ENCODE measurements at regions not wholly inside any gene's neighbourhood (a gene's known extent, or its start where the extent isn't known, plus 50 kb on each side); places are given as distances from the start of the nearest gene placed in this dataset.

GRCh38 chr6:165976684-165977083 lies 191.0 kb downstream of the TBXT start:
- H3K4me2 ChIP-seq (ENCODE audit: insufficient read depth, low read length): no peak overlapping the region
- no peaks in the 10 kb centered on the region for H3K79me2 ChIP-seq (ENCODE audit: insufficient read depth, low read length)
- H3K36me3 ChIP-seq (ENCODE audit: insufficient read depth, low read length): no peaks in the 10 kb centered on the region
- no peak for DNase-seq (ENCODE audit: insufficient read length, low spot score, missing footprints)
- H4K20me1 ChIP-seq (ENCODE audit: insufficient read depth, low read length): no peaks in the 10 kb centered on the region
- no peak overlapping the region for H3K4me3 ChIP-seq (ENCODE audit: insufficient read depth, low read length)
- no peaks in the 10 kb centered on the region for H3K4me1 ChIP-seq (ENCODE audit: insufficient read depth, low read length)
- H3K27ac ChIP-seq (ENCODE audit: low read depth, low read length): no peak overlapping the region
- H2AFZ ChIP-seq (ENCODE audit: low read length): no peak overlapping the region
- no peaks in the 10 kb centered on the region for H3K27me3 ChIP-seq (ENCODE audit: insufficient read depth, low read length)
- no peaks in the 10 kb centered on the region for H3K9me3 ChIP-seq (ENCODE audit: low read depth, low read length)
- TF ChIP-seq CTCF (IDR thresholded peaks at IDR 0.05; ENCODE audit: extremely low read depth, low read depth, low read length): no peak

- Histone ChIP-seq H4K20me1 (ENCODE audit: insufficient read depth, low read length) (no peaks in the 10 kb centered on the region), H3K4me1 (ENCODE audit: insufficient read depth, low read length) (peaks cover 4% of the 10 kb centered on the region), H3K36me3 (ENCODE audit: insufficient read depth, low read length) (no peaks in the 10 kb centered on the region), H3K79me2 (ENCODE audit: insufficient read depth, low read length) (no peaks in the 10 kb centered on the region), H3K9me3 (ENCODE audit: low read depth, low read length) (no peaks in the 10 kb centered on the region), H3K27ac (ENCODE audit: low read depth, low read length) (no peak overlapping the region), H3K4me2 (ENCODE audit: insufficient read depth, low read length) (no peak overlapping the region), H3K27me3 (ENCODE audit: insufficient read depth, low read length) (no peaks in the 10 kb centered on the region), H3K4me3 (ENCODE audit: insufficient read depth, low read length) (no peak overlapping the region), H2AFZ (ENCODE audit: low read length) (no peak overlapping the region)
- no peak for DNase-seq (ENCODE audit: insufficient read length, low spot score, missing footprints)
- no peak for TF ChIP-seq CTCF (IDR thresholded peaks at IDR 0.05; ENCODE audit: extremely low read depth, low read depth, low read length)
Measured at GRCh38 chr6:165974817-165975216, 192.8 kb downstream of the TBXT start.

GRCh38 chr6:165973473-165973872 lies 194.2 kb downstream of the TBXT start:
- Histone ChIP-seq H3K36me3 (ENCODE audit: insufficient read depth, low read length) (no peaks in the 10 kb centered on the region), H3K27ac (ENCODE audit: low read depth, low read length) (no peak overlapping the region), H3K4me3 (ENCODE audit: insufficient read depth, low read length) (no peak overlapping the region), H3K9me3 (ENCODE audit: low read depth, low read length) (no peaks in the 10 kb centered on the region), H2AFZ (ENCODE audit: low read length) (no peak overlapping the region), H3K27me3 (ENCODE audit: insufficient read depth, low read length) (no peaks in the 10 kb centered on the region), H3K4me1 (ENCODE audit: insufficient read depth, low read length) (peaks cover 4% of the 10 kb centered on the region), H3K79me2 (ENCODE audit: insufficient read depth, low read length) (no peaks in the 10 kb centered on the region), H4K20me1 (ENCODE audit: insufficient read depth, low read length) (no peaks in the 10 kb centered on the region), H3K4me2 (ENCODE audit: insufficient read depth, low read length) (no peak overlapping the region)
- DNase-seq (ENCODE audit: insufficient read length, low spot score, missing footprints): no peak
- TF ChIP-seq CTCF (IDR thresholded peaks at IDR 0.05; ENCODE audit: extremely low read depth, low read depth, low read length): no peak

DNA sequence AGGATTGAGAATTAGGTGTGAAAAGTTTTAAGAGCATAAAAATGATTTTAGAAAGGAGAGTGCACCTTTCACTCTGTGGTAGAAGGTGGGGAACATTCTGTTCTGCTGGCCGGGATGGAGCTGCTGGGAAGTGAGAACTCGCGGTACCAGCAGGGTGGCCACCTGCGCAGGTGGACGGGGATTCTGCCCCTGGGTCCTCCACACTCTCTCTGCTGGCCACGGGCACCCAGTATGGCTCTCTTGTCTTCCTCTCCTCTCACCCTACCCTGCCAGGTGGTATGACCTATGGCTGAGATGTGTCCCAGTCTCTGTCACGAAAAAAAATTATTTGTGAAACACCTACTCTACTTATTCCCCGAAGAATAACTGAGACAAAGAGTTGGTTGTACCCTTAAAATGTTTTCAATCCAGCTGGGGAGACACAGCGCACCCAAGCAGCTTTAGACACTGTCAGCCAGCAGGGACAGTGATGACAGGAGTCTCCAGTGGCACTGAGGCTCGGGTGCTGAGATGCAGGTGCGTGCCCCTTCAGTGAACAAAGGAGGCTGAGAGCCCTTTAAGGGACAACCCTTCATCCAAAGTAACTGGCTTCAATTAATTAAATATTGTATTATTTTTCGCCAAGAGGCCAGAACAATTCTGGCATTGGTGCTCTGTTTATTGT lies 195.4 kb downstream of the TBXT start:
- Histone ChIP-seq H3K4me1 (ENCODE audit: insufficient read depth, low read length) (peaks cover 4% of the 10 kb centered on the region), H3K27ac (ENCODE audit: low read depth, low read length) (no peak overlapping the region), H3K36me3 (ENCODE audit: insufficient read depth, low read length) (no peaks in the 10 kb centered on the region), H3K4me2 (ENCODE audit: insufficient read depth, low read length) (no peak overlapping the region), H4K20me1 (ENCODE audit: insufficient read depth, low read length) (no peaks in the 10 kb centered on the region), H2AFZ (ENCODE audit: low read length) (no peak overlapping the region), H3K9me3 (ENCODE audit: low read depth, low read length) (no peaks in the 10 kb centered on the region), H3K79me2 (ENCODE audit: insufficient read depth, low read length) (no peaks in the 10 kb centered on the region), H3K27me3 (ENCODE audit: insufficient read depth, low read length) (no peaks in the 10 kb centered on the region), H3K4me3 (ENCODE audit: insufficient read depth, low read length) (no peak overlapping the region)
- DNase-seq (ENCODE audit: insufficient read length, low spot score, missing footprints): no peak
- TF ChIP-seq CTCF (IDR thresholded peaks at IDR 0.05; ENCODE audit: extremely low read depth, low read depth, low read length): no peak

Measured in osteoblast (primary cell).